HG03095 (cell line): ENCODE measurements at regions not wholly inside any gene's neighbourhood (a gene's known extent, or its start where the extent isn't known, plus 50 kb on each side); places are given as distances from the start of the nearest gene placed in this dataset.
"Not testable (repeated sequence)": the region's sequence is repeated elsewhere in the genome, so short reads cannot be mapped to it uniquely, and the experiment has no call there.

ENCODE experiments used
- ATAC-seq: cut with Tn5 transposase; IDR thresholded peaks from one replicate; pipeline ENCODE4 v1.9.1; 2021; ENCODE audit warnings: moderate library complexity; ENCODE audit not compliant: unreplicated experiment

DNA sequence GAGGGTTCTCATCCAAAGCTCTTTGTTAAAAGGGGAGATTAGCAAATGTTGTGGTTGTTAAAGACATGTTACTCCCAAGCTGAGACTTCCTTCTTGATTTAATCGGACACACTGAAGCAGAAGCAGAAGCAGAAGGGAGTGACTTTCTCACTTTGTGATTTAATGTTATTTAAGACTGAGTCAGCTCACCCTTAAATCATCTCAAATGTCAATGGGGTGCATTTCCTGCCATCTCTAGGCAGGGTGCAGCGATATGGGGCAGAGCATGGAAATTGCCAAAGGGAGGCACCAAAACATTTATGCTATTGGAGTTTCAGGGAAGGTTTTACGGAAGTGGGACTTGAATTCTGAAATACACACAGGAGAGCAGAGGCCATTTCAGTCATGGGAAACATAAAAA, 283.6 kb downstream of the ABCC12 start:
- ATAC-seq: no peak

DNA sequence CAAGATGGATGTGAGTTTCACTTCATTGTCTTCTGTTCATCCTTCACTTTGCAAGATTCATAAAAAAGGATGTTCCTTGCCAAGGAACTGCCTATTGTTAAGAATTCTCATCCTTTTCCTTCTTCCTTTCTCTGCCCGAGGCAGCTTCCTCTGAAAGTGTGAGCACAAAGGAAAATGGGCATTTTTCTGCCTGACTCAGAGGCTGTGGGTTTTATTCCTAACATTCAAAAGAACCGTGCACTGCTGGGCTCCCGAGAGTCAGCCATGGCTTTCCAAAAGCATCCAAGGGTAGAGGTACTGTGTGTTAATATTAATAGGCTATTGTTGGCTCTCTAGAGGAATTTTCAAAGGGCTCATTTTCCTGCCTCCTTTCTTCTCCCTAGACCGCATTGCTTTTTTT, 289.4 kb downstream of the ABCC12 start:
- no peak for ATAC-seq

DNA sequence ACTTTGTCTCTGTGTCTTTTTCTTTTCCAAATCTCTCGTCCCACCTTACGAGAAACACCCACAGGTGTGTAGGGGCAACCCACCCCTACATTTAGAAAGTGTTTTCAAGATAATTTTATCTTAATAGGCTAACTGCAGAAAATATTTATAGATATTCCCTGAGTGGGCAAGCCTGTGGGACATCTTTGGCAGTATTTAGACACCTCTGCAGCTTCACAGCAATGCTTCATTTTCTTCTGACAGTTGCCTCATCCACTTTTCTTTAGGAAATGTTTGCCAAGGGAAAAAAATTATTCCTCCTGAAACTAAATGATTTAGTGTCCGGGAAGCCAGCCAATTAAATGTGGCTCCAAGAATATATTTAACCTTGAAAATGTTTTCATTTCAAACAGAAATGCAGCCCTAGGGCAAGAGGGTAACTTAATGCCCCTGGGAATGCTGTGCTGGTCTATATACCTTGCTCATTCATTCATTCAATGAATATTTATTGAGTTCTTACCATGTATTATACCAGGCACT, 290.4 kb downstream of the ABCC12 start:
- ATAC-seq: no peak

DNA sequence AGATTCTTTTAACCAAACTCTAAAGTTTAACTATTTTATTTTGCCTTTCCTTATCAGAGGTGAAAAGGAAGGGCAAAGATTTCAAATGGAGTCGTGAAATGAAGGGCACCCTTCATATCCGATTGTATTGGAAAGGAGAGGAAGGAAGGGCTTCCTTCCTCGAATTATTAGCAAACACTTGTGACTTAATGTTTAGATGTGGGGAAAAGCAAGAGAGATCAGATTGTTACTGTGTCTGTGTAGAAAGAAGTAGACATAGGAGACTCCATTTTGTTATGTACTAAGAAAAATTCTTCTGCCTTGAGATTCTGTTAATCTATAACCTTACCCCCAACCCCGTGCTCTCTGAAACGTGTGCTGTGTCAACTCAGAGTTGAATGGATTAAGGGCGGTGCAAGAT, 291.5 kb downstream of the ABCC12 start:
- not testable (repeated sequence) for ATAC-seq

DNA sequence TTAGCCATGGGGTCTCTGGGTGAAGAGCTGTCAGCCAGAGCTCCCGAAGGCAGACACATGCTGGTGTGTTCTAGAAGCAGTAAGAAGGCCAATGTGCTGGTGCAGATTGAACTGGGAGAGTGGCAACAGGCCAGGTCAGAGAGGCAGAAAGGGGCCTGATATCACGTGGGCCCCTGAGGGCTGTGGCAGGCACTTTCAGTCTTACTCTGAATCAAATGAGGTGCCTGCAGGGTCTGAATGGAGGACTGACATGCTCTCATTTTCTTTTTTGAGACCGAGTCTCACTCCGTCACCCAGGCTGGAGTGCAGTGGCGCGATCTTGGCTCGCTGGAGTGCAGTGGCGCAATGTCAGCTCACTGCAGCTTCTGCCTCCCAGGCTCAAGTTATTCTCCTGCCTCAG, 293.8 kb downstream of the ABCC12 start:
- ATAC-seq: no peak

DNA sequence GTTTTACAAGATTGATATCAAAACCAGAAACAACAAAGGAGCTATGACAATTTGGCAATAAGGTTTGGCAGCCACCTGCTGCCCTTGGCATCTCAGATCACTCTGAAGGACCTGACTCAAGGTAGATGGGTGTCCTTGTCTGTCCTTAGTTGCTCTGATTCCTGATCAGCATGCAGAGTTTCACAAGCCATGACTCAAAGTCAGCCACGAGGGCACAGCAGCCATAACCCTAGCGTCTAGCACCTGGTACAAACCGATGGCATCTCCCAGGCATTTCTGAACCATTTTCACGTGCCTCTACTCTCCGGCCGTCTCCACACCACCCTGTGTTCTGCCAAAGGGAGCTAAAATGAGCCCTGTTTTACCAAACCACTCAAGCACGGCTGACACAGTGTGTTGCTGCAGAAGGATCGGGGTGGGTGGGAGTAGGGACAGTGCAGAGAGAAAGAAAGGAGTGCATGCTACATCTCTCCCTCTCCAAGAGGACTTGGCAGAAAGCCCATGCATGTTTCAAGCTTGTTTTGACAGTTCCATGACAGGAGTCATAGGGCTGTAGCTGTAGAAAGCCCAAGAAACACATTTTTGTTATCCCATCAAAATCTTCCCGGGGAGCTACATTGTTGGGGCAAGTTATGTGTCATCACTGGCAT, 297.3 kb downstream of the ABCC12 start:
- ATAC-seq: no peak

DNA sequence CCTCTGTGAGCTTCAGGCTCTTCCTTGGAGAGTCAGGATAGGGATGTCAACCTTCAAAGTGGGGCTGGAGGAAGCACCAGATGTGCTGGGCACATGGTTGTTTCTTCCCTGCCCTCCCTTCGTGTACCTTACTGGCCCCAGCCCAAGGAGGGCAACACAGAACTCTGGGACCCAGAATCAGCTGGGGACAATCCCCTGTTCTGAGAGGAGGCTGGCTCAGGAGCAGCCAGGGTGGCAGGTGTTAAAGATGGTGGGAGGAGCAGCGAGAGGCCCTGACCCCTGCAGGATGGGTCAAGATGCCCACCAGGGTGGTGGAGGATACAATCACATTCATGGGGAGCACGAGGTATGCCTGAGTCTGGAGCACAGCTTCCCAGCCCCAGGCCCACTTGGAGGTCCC, 300.4 kb downstream of the ABCC12 start:
- ATAC-seq: no peak

DNA sequence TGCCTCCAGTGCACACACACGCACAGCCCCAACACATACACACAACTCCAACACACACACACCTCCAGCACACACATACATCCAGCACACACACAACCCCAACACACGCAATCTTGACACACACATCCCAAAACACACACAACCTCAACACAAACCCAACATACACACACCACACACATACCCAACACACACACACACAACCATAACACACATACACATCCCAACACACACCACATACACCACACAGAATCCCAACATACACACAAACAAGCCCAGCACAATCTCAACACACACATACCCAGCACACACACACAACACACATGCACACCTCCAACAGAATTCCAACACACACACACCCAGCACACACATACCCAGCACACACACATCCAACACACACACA, 301.1 kb downstream of the ABCC12 start:
- ATAC-seq: no peak

DNA sequence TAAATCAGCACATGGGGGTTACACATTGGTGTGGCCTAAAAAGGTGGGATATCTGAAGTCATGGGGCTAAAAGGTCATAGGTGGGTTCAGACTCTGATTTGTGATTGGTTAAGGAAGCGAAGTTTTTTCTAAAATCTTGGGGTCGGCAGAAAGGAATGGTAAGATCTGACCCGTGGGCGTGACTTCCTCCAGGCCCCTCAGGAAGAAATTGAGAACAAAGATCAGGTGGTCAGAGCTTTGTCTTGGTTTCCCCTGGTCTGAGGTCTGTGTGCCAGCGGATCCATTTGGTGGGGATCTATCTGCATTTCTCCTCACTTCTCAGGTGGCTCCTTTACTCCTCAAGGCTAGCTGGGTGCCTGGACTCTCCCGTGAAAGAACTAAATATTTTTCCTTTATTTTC, 302.8 kb downstream of the ABCC12 start:
- no peak for ATAC-seq

DNA sequence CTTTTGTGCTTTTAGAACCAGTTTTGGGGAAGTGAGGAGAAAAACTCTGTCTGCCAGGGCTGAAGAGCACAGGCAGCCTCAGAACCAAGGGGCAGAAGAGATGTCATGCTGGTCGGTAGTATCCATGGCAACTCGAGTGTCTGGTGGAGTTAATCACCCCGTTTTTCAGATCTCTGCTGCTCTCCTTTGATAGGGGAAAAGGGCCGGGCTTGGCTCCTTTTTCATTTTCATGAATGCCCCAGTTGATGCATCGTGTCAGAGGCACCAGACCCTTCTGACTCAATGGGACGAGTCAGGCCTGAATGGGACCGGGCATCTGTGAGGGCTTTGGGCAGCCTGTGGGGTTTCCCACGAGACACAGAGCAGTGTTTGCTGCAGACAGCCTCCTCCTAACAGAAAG, 304.6 kb downstream of the ABCC12 start:
- ATAC-seq: no peak

DNA sequence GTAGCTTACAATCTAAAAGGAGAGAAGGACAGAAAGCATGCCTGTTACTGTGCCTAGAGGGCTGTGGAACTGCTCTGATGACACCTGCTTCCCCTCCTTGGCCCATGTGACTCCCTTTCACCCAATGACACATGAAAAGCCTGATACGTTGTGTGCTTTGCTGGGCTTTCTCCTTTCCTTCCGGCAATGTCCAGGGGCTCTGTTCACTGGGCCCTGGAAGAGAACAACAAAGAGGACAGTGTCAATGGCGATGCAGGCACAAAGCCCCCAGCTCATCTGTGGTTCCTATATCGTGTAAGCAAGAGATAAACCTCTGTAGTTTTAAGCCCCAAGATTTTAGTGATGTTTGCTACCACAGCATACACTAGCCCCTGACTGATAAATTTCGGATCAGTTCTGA, 306.1 kb downstream of the ABCC12 start:
- ATAC-seq: no peak

DNA sequence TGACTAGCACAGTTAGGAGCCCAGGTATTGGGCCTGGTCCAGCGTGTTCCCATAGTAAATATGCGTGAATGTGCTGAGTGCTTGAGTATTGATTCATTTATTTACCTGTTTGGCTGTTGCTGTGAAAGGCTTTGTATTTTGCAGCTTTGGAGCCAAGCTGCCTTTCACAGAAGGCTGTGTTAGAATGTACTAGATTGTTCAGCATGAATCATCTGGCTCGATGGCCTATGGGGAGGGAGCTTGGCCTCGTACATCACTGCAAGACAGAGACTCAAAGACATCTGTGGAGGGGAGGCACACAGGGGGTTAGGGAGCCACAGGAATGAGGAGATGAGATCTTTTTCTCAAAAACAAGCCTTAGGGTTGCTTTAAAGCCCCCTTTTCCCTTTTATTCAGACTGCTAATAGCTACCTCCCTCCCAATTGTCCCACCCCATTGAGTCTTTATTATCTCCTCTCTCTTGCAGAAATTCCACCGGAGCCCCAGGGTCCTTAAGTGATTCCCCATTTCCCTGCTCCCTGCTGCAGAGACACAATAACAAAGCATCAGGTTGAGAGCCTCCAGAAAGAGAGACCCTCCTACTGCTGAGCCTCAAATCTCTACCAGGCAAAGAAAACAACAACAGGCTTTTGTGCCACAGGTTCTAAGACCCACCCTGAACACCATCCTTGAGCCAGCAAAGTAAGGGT, 307.2 kb downstream of the ABCC12 start:
- ATAC-seq: no peak

DNA sequence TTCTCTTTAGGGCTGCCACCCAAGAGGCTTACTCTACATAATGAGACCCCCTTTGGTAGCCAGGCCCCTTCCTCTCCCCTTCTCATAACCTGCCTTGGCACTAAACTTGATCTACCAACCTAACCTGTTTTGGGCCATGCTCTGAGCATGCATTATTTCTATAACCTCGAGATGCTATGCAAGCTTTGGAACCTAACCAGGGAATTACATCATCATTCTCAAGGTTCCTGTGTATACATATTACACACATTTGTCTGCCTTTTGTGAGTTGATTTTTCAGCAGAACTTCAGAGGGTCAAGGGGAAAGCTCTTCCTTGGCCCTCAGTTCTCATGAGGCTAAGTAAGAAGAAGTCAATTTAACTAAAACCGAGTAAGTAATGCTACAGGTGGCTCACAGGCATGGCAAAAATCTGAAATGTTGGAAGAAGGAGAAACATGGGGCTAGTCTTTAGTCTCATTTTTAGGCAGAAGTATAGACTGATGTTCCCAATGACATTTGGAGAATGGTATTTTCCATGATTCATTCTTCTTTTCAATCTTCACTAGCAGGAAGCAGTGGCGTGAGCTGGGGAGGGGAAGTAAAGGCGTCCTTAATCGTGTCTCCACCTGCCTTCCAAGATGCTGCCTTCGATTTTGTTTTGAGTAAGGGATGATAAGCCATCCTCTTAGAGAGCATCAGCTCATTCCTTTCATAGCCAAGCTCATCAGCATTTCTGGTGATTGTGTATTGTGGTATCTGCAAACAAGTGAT, 308.4 kb downstream of the ABCC12 start:
- ATAC-seq: no peak

DNA sequence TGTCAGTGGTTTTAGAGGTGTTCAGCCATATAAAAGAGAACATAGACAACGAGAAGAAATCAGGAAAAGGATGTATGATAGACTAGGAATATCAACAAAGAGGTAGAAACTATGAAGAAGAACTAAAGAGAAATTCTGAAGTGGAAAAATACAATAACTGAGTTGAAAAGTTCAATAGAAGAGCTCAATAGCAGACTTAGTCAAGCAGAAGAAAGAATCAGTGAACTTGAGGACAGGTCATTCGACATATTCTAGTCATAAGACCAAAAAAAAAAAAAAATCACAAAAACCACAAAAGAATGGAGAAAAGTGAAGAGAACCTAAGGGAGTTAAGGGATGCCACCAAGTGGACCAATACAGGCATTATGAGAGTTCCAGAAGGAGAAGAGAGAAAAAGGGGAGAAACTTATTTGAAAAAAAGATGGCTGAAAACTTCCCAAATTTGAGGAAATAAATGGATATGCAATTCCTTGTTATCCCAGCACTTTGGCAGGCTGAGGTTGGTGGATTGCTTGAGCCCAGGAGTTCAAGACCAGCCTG, 321.2 kb downstream of the ABCC12 start:
- no peak for ATAC-seq

DNA sequence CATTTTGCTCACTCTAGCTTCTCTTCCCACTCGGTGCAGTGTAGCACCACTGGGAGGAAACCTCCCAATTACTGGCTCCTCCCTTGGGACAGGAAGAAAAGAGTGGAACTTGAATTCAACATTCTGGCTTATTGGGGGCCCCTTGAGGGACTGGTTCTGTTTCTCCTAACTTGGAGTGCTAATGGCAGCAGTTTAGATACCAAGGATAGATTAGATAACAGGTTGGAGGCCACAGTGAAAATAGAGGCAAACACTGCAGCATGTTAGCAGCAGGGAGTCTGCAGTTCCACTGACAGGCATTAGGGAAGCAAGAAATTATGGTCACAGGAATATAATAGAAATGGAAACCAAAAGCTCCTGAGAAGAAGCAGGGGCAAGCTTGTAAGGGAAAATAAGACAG, 322.0 kb downstream of the ABCC12 start:
- ATAC-seq: no peak

DNA sequence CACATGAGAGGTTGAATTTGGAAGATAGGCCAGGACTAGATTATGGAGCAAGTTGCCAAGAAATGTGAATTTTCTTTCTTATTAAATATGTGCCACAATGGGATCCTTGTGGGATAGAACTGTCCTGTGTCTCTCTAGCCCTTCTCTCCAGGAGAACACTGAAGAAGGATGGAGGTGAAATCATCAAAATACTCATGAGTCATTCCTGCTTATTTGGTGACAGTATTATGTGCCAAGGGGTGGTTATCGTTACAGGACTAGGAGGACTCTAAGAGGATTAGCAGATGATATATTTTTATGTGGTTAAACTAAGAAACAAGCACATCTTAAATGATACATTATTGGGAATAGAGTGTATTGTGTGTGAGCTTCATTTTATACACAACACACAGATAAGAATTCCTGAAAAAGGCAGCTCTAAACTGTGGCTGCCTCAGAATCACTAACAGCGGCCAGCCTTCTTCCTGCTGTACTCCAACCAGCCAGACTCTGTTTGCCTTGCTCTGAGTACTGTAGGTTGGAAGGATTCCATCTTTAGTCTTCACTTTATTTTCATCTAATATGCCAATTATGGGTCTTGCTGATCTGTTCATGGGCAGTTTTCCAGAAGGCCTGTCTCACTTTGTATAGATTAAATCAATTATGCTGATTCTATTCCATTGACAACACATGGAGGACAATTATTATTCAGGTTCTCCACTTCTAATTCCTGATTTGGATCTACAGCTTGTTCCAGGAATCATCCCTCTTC, 325.8 kb downstream of the ABCC12 start:
- ATAC-seq: no peak

DNA sequence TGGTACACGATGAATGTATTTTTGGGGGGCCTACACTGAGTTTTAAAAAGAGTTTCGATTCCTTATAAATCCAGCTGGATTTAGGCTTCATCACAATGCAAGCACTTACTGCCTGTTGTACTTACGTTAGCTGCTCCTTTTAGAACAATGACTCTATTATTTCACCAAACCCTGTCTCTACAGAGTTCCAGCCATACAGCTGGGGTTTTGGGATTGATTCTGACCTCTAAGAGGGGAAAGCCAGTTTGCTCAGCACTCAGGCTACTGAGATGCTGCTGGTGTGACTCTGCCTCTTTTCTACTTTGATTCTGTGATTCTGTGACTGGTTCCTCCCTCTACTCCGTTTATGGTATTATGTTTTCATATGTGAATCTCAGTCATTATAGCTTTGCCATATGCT, 329.7 kb downstream of the ABCC12 start:
- ATAC-seq: no peak

DNA sequence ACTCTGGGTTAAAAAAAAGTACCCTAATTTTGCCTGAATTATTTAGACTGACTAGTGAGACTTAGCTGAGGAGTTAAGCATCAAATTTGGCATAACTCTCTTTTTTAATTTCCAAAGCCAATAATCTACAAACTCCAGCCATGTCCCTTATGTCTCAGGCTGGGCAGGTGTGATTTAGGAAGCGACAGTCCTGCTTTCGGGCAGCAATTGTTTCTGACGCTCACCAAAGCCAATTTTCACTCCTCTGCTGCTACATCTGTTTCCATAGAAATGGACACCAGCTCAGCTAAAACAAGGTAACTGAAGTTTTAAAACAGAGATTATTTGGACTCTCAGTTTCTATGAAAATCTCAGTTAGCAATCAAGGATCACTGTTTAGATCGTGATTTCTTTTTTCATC, 338.7 kb downstream of the ABCC12 start:
- no peak for ATAC-seq

DNA sequence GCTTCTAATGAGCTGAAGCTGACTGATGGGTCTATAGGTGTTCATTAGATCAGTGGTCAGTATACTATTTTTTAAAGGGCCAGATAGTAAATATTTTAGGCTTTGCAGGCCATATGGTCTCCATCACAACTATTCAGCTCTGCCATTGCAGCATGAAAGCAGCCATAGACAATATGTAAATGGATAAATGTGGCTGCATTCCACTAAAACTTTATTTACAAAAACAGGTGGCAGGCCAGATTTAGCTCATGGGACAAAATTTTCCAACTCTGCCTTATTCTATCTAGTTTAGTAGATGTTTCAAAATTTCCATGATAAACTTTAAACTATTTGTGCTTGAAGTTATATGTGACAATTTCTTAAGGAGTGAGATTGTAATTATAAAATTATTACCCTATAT, 339.3 kb downstream of the ABCC12 start:
- ATAC-seq: no peak

DNA sequence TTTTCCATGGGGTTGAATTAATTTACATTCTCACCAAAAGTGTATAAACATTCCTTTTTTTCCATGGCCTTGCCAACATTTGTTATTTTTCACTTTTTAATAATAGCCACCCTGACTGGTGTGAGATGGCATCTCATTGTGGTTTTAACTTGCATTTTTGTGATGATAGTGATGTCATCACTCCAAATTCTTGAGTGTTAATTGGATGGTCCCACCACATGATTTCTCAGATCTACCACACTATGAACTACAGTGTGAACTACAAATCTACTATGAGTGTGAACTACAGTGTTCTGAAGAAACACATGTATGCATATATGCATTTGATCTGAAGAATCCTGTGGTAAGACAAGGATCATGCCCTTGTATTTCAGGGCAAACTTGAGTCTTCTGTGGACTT, 340.1 kb downstream of the ABCC12 start:
- no peak for ATAC-seq

DNA sequence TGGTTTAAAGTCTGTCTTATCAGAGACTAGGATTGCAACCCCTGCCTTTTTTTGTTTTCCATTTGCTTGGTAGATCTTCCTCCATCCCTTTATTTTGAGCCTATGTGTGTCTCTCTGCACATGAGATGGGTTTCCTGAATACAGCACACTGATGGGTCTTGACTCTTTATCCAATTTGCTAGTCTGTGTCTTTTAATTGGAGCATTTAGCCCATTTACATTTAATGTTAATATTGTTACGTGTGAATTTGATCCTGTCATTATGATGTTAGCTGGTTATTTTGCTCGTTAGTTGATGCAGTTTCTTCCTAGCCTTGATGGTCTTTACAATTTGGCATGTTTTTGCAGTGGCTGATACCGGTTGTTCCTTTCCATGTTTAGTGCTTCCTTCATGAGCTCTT, 344.0 kb downstream of the ABCC12 start:
- not testable (repeated sequence) for ATAC-seq
